NOMO-1 treated with DMSO at 0.1 percent for 48 hours (cell line): ENCODE measurements at regions not wholly inside any gene's neighbourhood (a gene's known extent, or its start where the extent isn't known, plus 50 kb on each side); places are given as distances from the start of the nearest gene placed in this dataset.

Experiments
- DNase-seq: peaks from one replicate; lab custom pipeline; 2025; ENCODE audit not compliant: unreplicated experiment; lab: John Stamatoyannopoulos, UW

- DNase-seq = no peak
These were observed 471.5 kb downstream of the SPRY1 start for GRCh38 chr4:123867910-123868587.

DNA sequence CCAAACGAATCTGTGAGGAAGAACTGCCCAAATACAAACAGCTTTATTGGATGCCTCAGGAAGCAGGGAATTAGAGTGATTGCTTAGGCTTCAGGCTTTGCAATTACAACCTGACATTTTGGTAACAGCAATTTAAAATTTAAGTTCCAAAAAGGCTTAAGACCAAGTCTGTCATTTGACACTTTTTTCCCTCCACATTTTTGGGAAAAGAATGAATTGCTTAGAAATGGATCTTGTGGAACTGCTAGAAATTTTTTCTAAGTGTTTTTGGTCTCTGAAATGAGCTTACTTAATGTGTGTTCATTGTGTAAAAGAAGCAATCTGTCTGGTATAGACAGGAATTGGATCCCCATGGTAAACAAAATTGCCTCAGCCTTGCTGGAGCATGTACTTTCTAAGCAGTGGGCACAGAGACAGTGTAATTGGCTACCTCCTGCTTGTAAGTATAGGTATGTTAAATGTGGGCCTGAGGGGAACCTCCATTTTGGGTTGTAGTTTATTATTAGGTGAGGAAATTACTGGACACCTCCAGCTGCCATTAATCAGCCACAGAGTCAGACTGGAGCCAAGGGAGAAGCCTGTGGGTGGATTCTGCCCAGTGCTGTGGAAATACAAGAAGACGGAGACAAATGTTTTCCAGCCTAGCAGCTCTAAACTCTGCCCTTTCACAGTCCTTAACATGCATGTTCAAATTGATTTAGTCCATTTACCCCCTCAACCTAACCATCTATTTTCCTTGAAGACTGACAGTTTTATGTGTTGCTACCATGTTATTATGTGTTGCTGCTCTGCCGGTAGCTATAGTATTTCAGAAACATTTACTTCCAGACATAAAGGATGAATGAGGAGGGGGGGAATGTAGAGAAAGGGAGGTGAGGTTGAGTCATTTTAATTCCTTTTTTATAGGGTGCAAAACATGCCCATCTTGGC, 473.0 kb downstream of the SPRY1 start:
- DNase-seq = no peak

GRCh38 chr4:123870216-123870876, 473.8 kb downstream of the SPRY1 start:
- no peak for DNase-seq

DNA sequence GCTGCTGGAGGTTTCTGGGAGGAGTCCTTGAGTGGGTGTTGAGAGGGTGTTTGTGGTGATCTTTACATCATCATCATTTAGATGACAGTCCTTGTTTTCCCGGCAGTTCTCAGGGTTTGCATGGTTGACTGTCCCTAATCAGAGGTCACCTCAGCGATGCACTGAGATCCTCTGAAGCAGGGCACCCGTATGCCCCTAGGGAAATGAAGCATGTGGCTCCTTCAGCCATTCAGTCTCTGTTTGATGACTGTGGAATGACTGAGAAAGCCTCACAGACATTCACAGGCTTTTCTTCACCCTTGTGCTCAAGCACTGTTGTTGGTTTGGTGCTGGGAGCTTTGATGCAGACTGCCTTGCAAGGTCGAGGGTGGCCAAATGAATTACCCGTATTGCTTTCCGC, 474.7 kb downstream of the SPRY1 start:
- no peak for DNase-seq

GRCh38 chr4:123874063-123874462, 477.5 kb downstream of the SPRY1 start:
- no peak for DNase-seq

DNA sequence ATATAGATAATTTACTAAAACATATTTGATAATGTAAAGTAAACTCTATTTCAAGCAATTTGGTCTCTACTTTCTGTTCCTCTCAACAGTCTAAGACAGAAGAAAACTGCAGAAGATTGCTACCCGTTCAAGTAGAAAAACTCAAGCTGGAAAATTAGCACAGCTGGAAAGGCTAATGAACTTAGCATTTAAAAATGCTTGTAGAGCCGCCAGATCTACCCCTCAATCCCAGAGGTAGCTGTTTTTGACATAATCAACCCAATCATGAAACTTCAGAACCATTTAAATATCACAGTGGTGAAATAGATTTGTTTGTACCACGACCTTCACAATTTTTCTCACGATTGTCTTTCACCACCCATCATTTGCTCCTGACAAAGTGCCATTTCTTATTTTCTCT, 479.5 kb downstream of the SPRY1 start:
- DNase-seq = no peak

GRCh38 chr4:123876671-123877101, 480.1 kb downstream of the SPRY1 start:
- DNase-seq = no peak

DNA sequence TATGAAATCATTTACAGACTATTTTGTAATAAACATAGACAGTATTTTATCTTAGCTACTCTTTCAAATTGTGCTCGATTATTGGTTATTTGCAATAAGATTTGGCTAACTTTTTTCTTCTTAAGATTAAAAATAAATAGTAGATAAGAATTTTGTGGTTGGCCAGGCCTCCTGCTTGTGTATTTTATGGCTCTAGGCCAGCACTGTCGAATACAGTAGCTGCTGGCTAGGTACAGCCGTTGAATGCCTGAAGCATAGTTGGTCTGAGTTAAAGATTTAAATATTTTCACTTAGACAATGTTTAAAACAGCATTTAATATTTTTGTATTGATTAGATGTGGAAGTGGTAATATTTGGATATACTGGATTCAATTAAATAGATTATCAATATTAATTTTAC, 481.0 kb downstream of the SPRY1 start:
- no peak for DNase-seq

DNA sequence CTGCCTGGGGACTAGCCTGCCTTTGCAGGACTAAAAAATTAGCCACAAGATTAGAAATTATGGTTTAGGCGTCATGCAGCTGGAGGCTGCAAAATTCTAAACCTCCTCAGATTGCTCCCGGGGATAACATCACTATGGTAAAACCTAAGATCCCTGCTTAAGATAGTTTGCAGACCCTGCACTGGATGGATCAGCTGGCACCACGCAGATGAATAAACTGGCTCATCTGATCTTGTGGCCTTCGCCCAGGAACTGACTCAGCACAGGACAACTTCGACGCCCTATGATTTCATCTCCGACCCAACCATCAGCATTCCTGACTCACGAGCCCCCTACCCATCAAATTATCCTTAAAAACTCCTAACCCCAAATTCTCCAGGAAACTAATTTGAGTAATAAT, 482.4 kb downstream of the SPRY1 start:
- no peak for DNase-seq

DNA sequence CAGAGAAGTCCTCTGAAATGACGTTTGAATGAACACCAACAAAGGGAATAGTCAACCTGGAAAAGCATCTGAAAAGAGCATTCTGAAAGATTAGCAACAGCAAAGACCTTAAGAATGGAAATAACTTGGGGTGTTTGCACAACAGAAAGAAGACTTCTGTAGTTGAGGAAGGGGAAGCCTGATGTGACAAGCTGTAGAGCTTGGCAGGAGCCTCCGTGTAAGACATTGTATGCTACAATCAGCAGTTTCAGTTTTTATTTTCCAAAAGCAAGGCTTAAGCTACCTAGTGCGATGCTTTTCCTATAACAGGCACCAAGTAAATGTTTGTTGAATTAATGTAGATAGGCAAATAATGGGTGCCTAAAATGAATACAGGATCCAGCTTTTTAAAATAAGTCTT, 484.0 kb downstream of the SPRY1 start:
- no peak for DNase-seq

DNA sequence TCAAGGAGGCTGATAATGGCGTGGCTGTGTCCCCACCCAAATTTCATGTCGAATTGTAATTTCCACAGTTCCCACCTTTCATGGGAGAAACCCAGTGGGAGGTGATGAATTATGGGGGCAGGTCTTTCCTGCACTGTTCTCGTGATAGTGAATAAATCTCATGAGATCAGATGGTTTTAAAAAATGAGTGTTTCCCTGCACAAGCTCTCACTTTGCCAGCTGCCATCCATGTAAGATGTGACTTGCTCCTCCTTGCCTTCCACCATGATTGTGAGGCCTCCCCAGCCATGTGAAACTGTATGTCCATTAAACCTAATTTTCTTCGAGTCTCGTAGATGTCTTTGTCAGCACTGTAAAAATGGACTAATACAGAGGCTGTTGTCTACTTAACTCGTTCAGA, 488.3 kb downstream of the SPRY1 start:
- DNase-seq = no peak

DNA sequence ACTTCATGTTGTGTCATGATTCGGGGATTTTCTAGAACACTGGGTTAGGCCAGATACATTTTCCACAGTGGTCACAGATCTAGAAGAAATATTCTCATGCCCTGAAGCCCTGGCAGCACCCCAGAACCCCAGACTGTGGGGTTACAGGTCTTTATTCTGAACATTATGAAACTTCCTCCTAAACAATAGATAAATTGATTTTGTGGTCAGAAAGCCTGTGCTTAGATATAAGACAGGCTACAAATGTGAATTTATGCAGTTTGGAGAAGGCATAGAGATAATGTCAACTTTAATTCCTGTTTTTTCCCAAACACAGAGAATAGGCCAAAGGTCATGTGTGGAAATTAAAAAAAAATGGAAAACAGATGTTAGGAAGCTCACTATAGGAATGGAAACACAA, 492.9 kb downstream of the SPRY1 start:
- DNase-seq = no peak

GRCh38 chr4:123890889-123891288, 494.3 kb downstream of the SPRY1 start:
- no peak for DNase-seq

GRCh38 chr4:123891881-123892280, 495.3 kb downstream of the SPRY1 start:
- DNase-seq = no peak

DNA sequence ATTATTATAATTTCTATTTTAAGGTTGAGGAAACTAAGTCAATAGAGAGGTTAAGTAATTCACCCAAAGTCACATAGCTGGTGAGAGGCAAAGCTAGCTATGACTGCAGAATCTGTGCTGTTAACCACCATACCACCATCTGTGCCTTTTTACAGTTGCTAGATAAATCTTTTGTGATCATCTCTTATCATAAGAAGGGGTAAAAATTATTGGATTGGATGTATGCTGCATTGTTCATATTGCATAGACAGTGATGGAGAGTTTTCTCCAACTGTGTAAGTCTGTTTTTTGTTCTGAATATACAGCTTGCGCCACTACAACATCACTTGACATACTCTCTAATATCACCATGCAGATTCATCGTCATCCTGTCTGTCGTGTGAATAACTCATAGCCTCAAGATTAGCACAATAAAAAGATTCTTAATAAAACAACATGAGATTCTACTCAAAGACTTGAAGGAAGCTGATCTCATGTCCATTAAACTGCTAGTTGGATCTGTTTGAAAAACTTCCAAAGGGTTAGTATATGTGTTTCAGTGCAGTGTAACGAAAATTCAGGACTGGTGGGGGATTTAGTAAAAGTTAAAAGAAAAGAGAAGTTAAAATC, 495.9 kb downstream of the SPRY1 start:
- no peak for DNase-seq

DNA sequence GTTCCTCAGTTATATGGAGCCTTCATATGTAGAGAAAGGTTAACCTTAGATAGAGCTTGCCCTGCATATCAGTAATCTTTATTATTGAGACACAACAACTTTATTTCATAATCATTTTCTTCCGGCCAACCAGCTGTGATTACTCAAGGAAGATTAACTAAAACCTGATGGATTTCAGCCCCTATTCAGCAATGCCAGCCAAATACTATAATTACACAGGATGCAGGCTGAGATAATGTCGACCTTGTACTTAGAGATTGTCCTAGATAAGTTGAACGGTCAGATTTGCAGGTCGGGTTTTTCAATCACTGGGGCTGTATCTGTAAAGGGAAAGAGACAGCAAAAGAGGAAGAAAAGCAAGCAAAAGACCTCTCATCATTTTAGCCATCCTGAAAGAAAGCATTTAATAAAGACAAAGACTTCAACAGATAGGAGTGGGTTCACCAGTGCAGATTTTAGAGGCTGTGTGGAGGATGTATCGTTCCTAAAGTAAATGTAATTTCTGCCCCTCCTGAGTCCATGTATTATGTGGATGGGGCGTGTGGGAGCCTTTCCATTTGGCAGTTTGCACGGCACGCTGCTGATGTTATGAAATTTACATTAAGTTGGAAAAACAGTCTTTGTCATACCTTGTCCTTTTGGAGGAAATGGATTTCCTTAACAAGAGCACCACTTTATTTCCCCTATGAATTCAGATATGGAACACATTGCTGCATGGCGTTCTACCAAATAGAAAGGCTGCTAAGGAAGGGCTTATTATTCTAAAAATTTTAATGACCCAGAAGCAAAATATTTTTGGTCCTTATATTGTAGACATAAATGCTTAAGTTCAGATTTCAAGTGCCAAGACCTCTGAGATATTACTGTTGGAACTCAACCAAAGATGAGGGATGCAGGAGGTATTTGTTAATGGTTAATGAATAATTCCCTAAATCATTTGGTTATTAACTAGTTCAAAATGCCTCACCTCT, 496.7 kb downstream of the SPRY1 start:
- DNase-seq = no peak

GRCh38 chr4:123896446-123897071, 500.0 kb downstream of the SPRY1 start:
- no peak for DNase-seq

DNA sequence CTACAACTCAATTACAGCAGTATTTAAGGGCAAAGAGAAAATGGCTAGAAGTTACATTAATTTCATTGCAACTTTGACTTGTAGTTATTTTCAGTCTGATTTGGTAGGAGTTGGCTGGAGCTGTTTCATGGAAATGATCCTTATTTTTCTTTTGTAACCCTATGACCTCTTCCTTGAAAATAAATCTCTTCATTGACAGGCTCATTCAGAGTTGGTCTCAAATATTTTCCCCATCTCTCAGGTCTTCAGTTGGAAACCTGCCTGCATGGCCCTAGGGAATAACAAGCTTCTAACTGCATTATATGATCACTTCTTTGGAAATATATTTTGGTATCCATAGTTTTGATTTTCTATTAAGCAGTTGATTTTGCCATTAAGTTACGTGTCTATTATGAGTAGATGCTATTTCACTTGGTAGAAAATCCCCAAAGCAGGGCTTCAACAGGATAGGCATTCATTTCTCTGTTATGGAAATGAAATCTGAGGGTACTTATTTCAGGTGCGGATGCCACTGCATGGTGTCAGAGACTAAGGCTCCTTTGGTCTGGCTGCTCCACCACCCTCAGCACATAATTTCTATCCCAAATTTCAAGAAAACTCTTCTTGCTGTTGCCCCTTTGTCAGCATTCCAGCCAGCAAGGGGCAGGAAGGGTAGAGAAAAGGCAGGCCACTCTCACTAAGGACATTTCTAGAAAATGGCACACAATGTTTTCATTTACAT, 502.5 kb downstream of the SPRY1 start:
- no peak for DNase-seq

DNA sequence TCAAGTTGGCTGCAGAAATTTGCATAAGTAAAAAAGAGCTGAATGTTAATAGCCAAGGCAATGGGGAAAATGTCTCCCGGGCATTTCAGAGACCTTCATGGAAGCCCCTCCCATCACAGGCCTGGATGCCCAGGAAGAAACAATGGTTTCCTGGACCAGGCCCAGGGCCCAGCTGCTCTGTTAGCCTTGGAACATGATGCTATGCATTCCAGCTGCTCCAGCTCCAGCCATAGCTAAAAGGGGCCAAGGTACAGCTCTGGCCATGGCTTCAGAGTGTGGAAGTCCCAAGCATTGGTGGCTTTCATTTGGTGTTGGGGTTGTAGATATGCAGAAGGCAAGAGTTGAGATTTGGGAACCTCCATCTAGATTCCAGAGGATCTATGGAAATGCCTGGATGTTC, 508.3 kb downstream of the SPRY1 start:
- DNase-seq = no peak
